Neural cell (in vitro differentiated cells): ENCODE measurements at regions not wholly inside any gene's neighbourhood (a gene's known extent, or its start where the extent isn't known, plus 50 kb on each side); places are given as distances from the start of the nearest gene placed in this dataset.

Experiments used
- EP300 ChIP-seq: fragments of 450-650 bp; conservative IDR thresholded peaks from 2 replicates; pipeline ENCODE4 v1.6.1; 2014; ENCODE audit warnings: antibody characterized with exemption, mild to moderate bottlenecking, moderate library complexity; ENCODE audit not compliant: poor library complexity, severe bottlenecking
- EZH2 ChIP-seq: fragments of 200-600, 300-800 bp; shearing (Covaris generic), sonication (generic); IDR thresholded peaks from 2 replicates; pipeline ENCODE4 v1.6.1; 2014; ENCODE audit warnings: antibody characterized with exemption, low read length, borderline replicate concordance, mild to moderate bottlenecking; ENCODE audit not compliant: insufficient read depth, poor library complexity, severe bottlenecking
- POLR2AphosphoS5 ChIP-seq: IDR thresholded peaks from 2 replicates; pipeline ENCODE4 v1.6.1; 2012
- SMC3 ChIP-seq: fragments of 450-650 bp; conservative IDR thresholded peaks from 2 replicates; pipeline ENCODE4 v1.6.1; 2014; ENCODE audit warnings: antibody characterized with exemption, mild to moderate bottlenecking, moderate library complexity; ENCODE audit not compliant: poor library complexity
- TAF1 ChIP-seq: IDR thresholded peaks from 2 replicates; pipeline ENCODE4 v1.6.1; 2012; ENCODE audit warnings: low read depth
- TF ChIP-seq, protein P1 (sequence below): fragments of 450-650 bp; IDR thresholded peaks from 2 replicates; pipeline ENCODE4 v1.5.1; 2014; ENCODE audit warnings: antibody characterized with exemption, mild to moderate bottlenecking, moderate library complexity; ENCODE audit not compliant: poor library complexity, severe bottlenecking

DNA sequence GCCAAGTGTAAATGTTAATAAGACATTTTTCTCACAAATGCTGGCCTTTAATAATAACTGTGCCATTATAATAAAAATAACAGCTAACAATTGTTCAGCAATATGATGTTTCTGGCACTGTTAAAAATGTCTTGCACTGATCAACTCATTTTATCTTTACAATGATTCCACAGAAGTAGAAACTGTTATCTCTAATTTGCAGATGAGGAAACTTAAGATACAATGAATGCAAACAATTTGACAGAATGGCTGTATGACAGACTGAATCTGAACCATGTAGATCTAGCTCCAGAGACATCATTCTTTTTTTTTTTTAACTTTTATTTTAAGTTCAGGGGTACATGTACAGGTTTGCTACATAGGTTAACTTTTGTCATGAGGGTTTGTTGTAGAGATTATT lies 755.0 kb downstream of the TBL1XR1 start:
- TF ChIP-seq EZH2 (no peak), POLR2AphosphoS5 (no peak), EP300 (no peak), SMC3 (no peak), TAF1 (no peak)
- TF ChIP-seq, protein P1, sequence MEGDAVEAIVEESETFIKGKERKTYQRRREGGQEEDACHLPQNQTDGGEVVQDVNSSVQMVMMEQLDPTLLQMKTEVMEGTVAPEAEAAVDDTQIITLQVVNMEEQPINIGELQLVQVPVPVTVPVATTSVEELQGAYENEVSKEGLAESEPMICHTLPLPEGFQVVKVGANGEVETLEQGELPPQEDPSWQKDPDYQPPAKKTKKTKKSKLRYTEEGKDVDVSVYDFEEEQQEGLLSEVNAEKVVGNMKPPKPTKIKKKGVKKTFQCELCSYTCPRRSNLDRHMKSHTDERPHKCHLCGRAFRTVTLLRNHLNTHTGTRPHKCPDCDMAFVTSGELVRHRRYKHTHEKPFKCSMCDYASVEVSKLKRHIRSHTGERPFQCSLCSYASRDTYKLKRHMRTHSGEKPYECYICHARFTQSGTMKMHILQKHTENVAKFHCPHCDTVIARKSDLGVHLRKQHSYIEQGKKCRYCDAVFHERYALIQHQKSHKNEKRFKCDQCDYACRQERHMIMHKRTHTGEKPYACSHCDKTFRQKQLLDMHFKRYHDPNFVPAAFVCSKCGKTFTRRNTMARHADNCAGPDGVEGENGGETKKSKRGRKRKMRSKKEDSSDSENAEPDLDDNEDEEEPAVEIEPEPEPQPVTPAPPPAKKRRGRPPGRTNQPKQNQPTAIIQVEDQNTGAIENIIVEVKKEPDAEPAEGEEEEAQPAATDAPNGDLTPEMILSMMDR, result no peak
